ENCODE measurements at regions not wholly inside any gene's neighbourhood (a gene's known extent, or its start where the extent isn't known, plus 50 kb on each side); places are given as distances from the start of the nearest gene placed in this dataset.

- no peak for TF ChIP-seq POLR2AphosphoS5 (IDR thresholded peaks at IDR 0.05)
- TF ChIP-seq EP300 (IDR thresholded peaks at IDR 0.05) = no peak
- no peak for TF ChIP-seq CTCF (IDR thresholded peaks at IDR 0.05)
- no peak for TF ChIP-seq POLR2A (IDR thresholded peaks at IDR 0.05)
Observed at GRCh38 chr5:107275333-107275732, 395.4 kb downstream of the EFNA5 start.

Measured in sigmoid colon (tissue), 4 donors.